PC-3 (cell line): ENCODE measurements at regions not wholly inside any gene's neighbourhood (a gene's known extent, or its start where the extent isn't known, plus 50 kb on each side); places are given as distances from the start of the nearest gene placed in this dataset.

Experiments
- ATAC-seq: fragments of 200-7000 bp; cut with Tn5 transposase; 2 replicates; pipeline ENCODE4 v1.9.1; 2020; ENCODE audit warnings: mild to moderate bottlenecking, moderate library complexity
- BruUV-seq: library from RNA; stranded (reverse); fragments of 400-500 nt; replicated peaks from 2 replicates; lab custom pipeline; 2021; lab: Mats Ljungman, UMichigan
- CTCF ChIA-PET: fragments of 300-600 bp; sonication (Branson Sonifier 250); formaldehyde crosslinking; loops from one replicate; lab custom pipeline; 2022; ENCODE audit warnings: antibody characterized with exemption; lab: Charles Lee
- POLR2A ChIA-PET: fragments of 300-600 bp; sonication (Branson Sonifier 250); formaldehyde crosslinking; loops from one replicate; lab custom pipeline; 2022; ENCODE audit warnings: antibody characterized with exemption; ENCODE audit not compliant: unreplicated experiment; lab: Charles Lee
- DNase-seq: peaks from one replicate; pipeline ENCODE4 v3.0.0-alpha.2; 2015
- H2AFZ ChIP-seq: fragments of 300-600 bp; sonication (generic); 2 replicates; pipeline ENCODE4 v1.6.0; 2016; ENCODE audit warnings: antibody characterized with exemption, low read length
- H3F3A ChIP-seq: fragments of 300-600 bp; sonication (generic); one replicate; pipeline ENCODE4 v1.6.0; 2017; ENCODE audit warnings: antibody characterized with exemption, low read length, control low read depth, mild to moderate bottlenecking; ENCODE audit not compliant: unreplicated experiment
- H3K27ac ChIP-seq: fragments of 300-600 bp; sonication (generic); 2 replicates; pipeline ENCODE4 v1.5.1; 2016; ENCODE audit warnings: mild to moderate bottlenecking, low read length
- H3K27me3 ChIP-seq: fragments of 300-600 bp; sonication (generic); 2 replicates; pipeline ENCODE4 v1.6.1; 2016; ENCODE audit warnings: low read length, mixed read lengths
- H3K36me3 ChIP-seq: fragments of 300-600 bp; sonication (generic); 2 replicates; pipeline ENCODE4 v1.6.1; 2016; ENCODE audit warnings: low read depth, mixed run types, low read length, mixed read lengths
- H3K4me1 ChIP-seq: fragments of 300-600 bp; sonication (generic); 2 replicates; pipeline ENCODE4 v1.5.1; 2016; ENCODE audit warnings: low read length; ENCODE audit not compliant: insufficient read depth
- H3K4me2 ChIP-seq: fragments of 300-600 bp; sonication (generic); 2 replicates; pipeline ENCODE4 v1.6.0; 2016; ENCODE audit warnings: low read length
- H3K4me3 ChIP-seq: fragments of 300-600 bp; sonication (generic); 2 replicates; pipeline ENCODE4 v1.5.1; 2016; ENCODE audit warnings: mild to moderate bottlenecking, low read length, mixed read lengths
- H3K79me2 ChIP-seq: fragments of 300-600 bp; sonication (generic); 2 replicates; pipeline ENCODE4 v1.6.1; 2017; ENCODE audit warnings: low read length, mixed read lengths
- H3K9ac ChIP-seq: fragments of 300-600 bp; sonication (generic); 2 replicates; pipeline ENCODE4 v1.6.0; 2016; ENCODE audit warnings: mild to moderate bottlenecking, low read length
- H3K9me2 ChIP-seq: fragments of 300-600 bp; sonication (generic); replicated peaks from 2 replicates; pipeline ENCODE4 v1.6.1; 2016; ENCODE audit warnings: mixed run types, low read length, mixed read lengths
- H3K9me3 ChIP-seq: fragments of 300-600 bp; sonication (generic); 2 replicates; pipeline ENCODE4 v1.6.1; 2016; ENCODE audit warnings: low read length, mixed read lengths
- H4K20me1 ChIP-seq: fragments of 300-600 bp; sonication (generic); 2 replicates; pipeline ENCODE4 v1.6.1; 2016; ENCODE audit warnings: low read length, mixed read lengths
- EZH2 ChIP-seq: fragments of 300-600 bp; sonication (generic); IDR thresholded peaks from one replicate; pipeline ENCODE4 v1.6.1; 2017; ENCODE audit warnings: antibody characterized with exemption, mild to moderate bottlenecking, low read length; ENCODE audit not compliant: unreplicated experiment
- EZH2phosphoT487 ChIP-seq: fragments of 300-600 bp; sonication (generic); IDR thresholded peaks from 2 replicates; pipeline ENCODE4 v1.6.1; 2018; ENCODE audit warnings: mild to moderate bottlenecking, antibody characterized with exemption, low read length, borderline replicate concordance
- intact Hi-C: fragments of 100-400 bp; cut with micrococcal nuclease; formaldehyde crosslinking; loops from 2 replicates; pipeline ENCODE4 v1.9.0; 2023
- TF ChIP-seq, protein P1 (sequence below): fragments of 300-600 bp; sonication (generic); conservative IDR thresholded peaks from 2 replicates; pipeline ENCODE4 v1.5.1; 2017; ENCODE audit warnings: antibody characterized with exemption, low read depth, mild to moderate bottlenecking, low read length

GRCh38 chr9:8025551-8025950, 226.0 kb upstream of the DMAC1 start:
- Histone ChIP-seq H3F3A (no peaks in the 10 kb centered on the region), H3K4me1 (no peaks in the 10 kb centered on the region), H2AFZ (no peak overlapping the region), H3K9me3 (no peaks in the 10 kb centered on the region), H3K9me2 (no peaks in the 10 kb centered on the region), H4K20me1 (no peaks in the 10 kb centered on the region), H3K4me3 (no peak overlapping the region), H3K4me2 (no peak overlapping the region), H3K9ac (no peak overlapping the region), H3K36me3 (no peaks in the 10 kb centered on the region), H3K27me3 (no peaks in the 10 kb centered on the region), H3K27ac (no peak overlapping the region), H3K79me2 (no peaks in the 10 kb centered on the region)
- intact Hi-C loops = no loop called here
- ChIA-PET POLR2A (no interaction called here), CTCF (no interaction called here)
- BruUV-seq = no TSS peak
- no peak for DNase-seq
- TF ChIP-seq EZH2phosphoT487 = no peak
- TF ChIP-seq, protein P1, sequence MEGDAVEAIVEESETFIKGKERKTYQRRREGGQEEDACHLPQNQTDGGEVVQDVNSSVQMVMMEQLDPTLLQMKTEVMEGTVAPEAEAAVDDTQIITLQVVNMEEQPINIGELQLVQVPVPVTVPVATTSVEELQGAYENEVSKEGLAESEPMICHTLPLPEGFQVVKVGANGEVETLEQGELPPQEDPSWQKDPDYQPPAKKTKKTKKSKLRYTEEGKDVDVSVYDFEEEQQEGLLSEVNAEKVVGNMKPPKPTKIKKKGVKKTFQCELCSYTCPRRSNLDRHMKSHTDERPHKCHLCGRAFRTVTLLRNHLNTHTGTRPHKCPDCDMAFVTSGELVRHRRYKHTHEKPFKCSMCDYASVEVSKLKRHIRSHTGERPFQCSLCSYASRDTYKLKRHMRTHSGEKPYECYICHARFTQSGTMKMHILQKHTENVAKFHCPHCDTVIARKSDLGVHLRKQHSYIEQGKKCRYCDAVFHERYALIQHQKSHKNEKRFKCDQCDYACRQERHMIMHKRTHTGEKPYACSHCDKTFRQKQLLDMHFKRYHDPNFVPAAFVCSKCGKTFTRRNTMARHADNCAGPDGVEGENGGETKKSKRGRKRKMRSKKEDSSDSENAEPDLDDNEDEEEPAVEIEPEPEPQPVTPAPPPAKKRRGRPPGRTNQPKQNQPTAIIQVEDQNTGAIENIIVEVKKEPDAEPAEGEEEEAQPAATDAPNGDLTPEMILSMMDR = no peak
- no peak for TF ChIP-seq EZH2
- no peak for ATAC-seq

DNA sequence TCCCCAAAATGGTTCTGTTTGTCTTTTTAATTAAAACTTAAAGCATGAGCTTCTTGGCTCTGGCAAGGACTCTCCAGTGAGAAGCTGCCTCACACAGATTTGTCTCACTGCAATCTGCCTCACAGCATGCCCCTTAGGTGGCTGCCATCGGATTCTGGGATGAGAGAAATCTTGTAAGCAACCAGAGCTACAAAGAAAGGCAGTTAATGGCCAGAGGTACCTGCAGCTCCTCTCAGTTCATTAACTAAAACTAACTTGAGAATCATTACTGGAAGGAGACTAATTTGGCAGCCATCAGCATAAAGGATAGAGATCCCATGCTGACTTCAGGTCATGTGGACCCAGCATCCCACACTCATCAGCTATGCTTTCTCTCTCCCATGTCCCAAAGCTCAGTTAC, 220.6 kb upstream of the DMAC1 start:
- ChIA-PET CTCF (no interaction called here), POLR2A (no interaction called here)
- Histone ChIP-seq H3F3A (no peaks in the 10 kb centered on the region), H3K9ac (no peak overlapping the region), H3K4me3 (no peak overlapping the region), H3K4me2 (no peak overlapping the region), H3K27me3 (no peaks in the 10 kb centered on the region), H3K9me2 (no peaks in the 10 kb centered on the region), H3K9me3 (no peaks in the 10 kb centered on the region), H2AFZ (no peak overlapping the region), H4K20me1 (no peaks in the 10 kb centered on the region), H3K4me1 (no peaks in the 10 kb centered on the region), H3K79me2 (no peaks in the 10 kb centered on the region), H3K36me3 (no peaks in the 10 kb centered on the region), H3K27ac (no peak overlapping the region)
- DNase-seq (no peak), ATAC-seq (no peak)
- TF ChIP-seq, protein P1 = no peak
- intact Hi-C loops = no loop called here
- BruUV-seq = no TSS peak

DNA sequence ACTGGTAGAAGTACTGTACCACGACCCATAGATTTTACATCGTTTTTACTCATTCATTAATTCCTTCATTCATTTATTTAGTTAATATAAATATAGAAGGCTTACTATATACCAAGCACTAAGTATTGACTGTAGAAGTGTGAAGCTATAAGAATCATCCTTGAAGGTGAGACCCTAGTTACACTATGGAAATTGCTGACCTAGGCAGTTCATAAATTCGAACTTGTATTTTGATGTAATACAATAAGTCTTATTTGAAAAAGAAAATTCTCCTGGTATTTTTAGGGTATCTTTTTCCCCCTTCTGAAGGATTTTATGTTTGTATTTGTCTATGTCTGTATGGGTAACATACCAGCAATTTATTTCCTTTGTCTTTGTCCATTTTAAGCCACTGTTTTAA, 220.1 kb upstream of the DMAC1 start:
- H3K79me2 ChIP-seq = no peaks in the 10 kb centered on the region
- no peak overlapping the region for H3K9ac ChIP-seq
- no peaks in the 10 kb centered on the region for H3K9me3 ChIP-seq
- no peak overlapping the region for H3K27ac ChIP-seq
- ATAC-seq = no peak
- ChIA-PET CTCF (no interaction called here), POLR2A (no interaction called here)
- intact Hi-C loops = no loop called here
- no peak for TF ChIP-seq EZH2phosphoT487
- TF ChIP-seq EZH2 = no peak
- TF ChIP-seq, protein P1 = no peak
- no peak for DNase-seq
- H3K4me1 ChIP-seq = no peaks in the 10 kb centered on the region
- no peak overlapping the region for H3K4me2 ChIP-seq
- H3K9me2 ChIP-seq = no peaks in the 10 kb centered on the region
- no peak overlapping the region for H3K4me3 ChIP-seq
- no peak overlapping the region for H2AFZ ChIP-seq
- H4K20me1 ChIP-seq = no peaks in the 10 kb centered on the region
- H3K27me3 ChIP-seq = no peaks in the 10 kb centered on the region
- H3F3A ChIP-seq = no peaks in the 10 kb centered on the region
- H3K36me3 ChIP-seq = no peaks in the 10 kb centered on the region
- no TSS peak for BruUV-seq
